ENCODE measurements at regions not wholly inside any gene's neighbourhood (a gene's known extent, or its start where the extent isn't known, plus 50 kb on each side); places are given as distances from the start of the nearest gene placed in this dataset.

- 60% methylated on average over 6 of the region's 6 CpGs; no CpG with 5 or more reads in 1 of the 2 donors for WGBS, 2 donors
- H3K36me3 ChIP-seq, result no peaks in the 10 kb centered on the region
- no peak overlapping the region for H3K27ac ChIP-seq
- H3K4me3 ChIP-seq, result no peak overlapping the region
- H3K27me3 ChIP-seq, result no peaks in the 10 kb centered on the region
- no peak for TF ChIP-seq EP300 (IDR thresholded peaks at IDR 0.05)
- TF ChIP-seq POLR2AphosphoS5 (IDR thresholded peaks at IDR 0.05), result no peak
- no peak for TF ChIP-seq CTCF (IDR thresholded peaks at IDR 0.05)
- no peak for TF ChIP-seq POLR2A (IDR thresholded peaks at IDR 0.05)
- DNase-seq (no peak), ATAC-seq (ENCODE audit: low FRiP score in 2 of 2) (no peak)
- no peaks in the 10 kb centered on the region for H3K9me3 ChIP-seq
- H3K4me1 ChIP-seq, result no peaks in the 10 kb centered on the region
Observed at GRCh38 chr3:162892921-162893793, 1396.5 kb downstream of the OTOL1 start.

- Histone ChIP-seq H3K4me3 (no peak overlapping the region), H3K4me1 (no peaks in the 10 kb centered on the region), H3K9me3 (no peaks in the 10 kb centered on the region), H3K36me3 (no peaks in the 10 kb centered on the region), H3K27me3 (no peaks in the 10 kb centered on the region), H3K27ac (no peak overlapping the region)
- ATAC-seq (ENCODE audit: low FRiP score in 2 of 2) (no peak), DNase-seq (no peak)
- TF ChIP-seq CTCF (IDR thresholded peaks at IDR 0.05), result no peak
- TF ChIP-seq POLR2A (IDR thresholded peaks at IDR 0.05), result no peak
- no peak for TF ChIP-seq EP300 (IDR thresholded peaks at IDR 0.05)
- no peak for TF ChIP-seq POLR2AphosphoS5 (IDR thresholded peaks at IDR 0.05)
Observed at GRCh38 chr3:162897291-162897690, 1400.7 kb downstream of the OTOL1 start.

GRCh38 chr3:162932503-162932902, 1435.9 kb downstream of the OTOL1 start:
- H3K4me1 ChIP-seq, result no peaks in the 10 kb centered on the region
- DNase-seq (no peak), ATAC-seq (ENCODE audit: low FRiP score in 2 of 2) (no peak)
- no peak overlapping the region for H3K27ac ChIP-seq
- H3K9me3 ChIP-seq, result no peaks in the 10 kb centered on the region
- TF ChIP-seq CTCF (IDR thresholded peaks at IDR 0.05) (no peak), POLR2AphosphoS5 (IDR thresholded peaks at IDR 0.05) (no peak), POLR2A (IDR thresholded peaks at IDR 0.05) (no peak), EP300 (IDR thresholded peaks at IDR 0.05) (no peak)
- 65 to 67% methylated on average over 2 of the region's 2 CpGs for WGBS, 2 donors
- H3K4me3 ChIP-seq, result no peak overlapping the region
- no peaks in the 10 kb centered on the region for H3K27me3 ChIP-seq
- no peaks in the 10 kb centered on the region for H3K36me3 ChIP-seq

- no peak overlapping the region for H3K4me3 ChIP-seq
- no peaks in the 10 kb centered on the region for H3K27me3 ChIP-seq
- 60 to 64% methylated on average over 2 of the region's 2 CpGs for WGBS, 2 donors
- no peaks in the 10 kb centered on the region for H3K4me1 ChIP-seq
- no peaks in the 10 kb centered on the region for H3K36me3 ChIP-seq
- H3K27ac ChIP-seq, result no peak overlapping the region
- no peak for TF ChIP-seq POLR2AphosphoS5 (IDR thresholded peaks at IDR 0.05)
- no peak for TF ChIP-seq CTCF (IDR thresholded peaks at IDR 0.05)
- TF ChIP-seq EP300 (IDR thresholded peaks at IDR 0.05), result no peak
- no peak for TF ChIP-seq POLR2A (IDR thresholded peaks at IDR 0.05)
- DNase-seq, result no peak
- no peaks in the 10 kb centered on the region for H3K9me3 ChIP-seq
- ATAC-seq (ENCODE audit: low FRiP score in 2 of 2), result no peak
Observed at GRCh38 chr3:162933656-162934055, 1437.0 kb downstream of the OTOL1 start.

DNA sequence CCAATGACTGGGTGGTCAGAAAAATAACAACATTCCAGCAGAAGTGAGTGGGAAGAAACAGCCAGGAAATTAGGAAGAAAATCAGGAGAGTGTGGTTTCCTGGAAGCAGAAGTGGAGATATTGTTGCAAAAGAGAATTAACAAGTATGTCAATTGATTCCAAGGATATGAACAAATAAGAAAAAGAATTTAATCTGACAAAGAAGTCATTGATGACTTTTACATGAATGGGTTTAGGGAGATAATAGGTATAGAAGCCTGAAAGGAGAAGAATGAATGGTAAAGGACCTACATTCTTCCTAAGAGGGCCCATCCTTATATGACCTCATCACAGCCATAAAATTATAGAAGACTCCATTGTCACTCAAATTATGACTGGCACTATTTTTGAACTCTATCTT, 1440.1 kb downstream of the OTOL1 start:
- no peak overlapping the region for H3K4me3 ChIP-seq
- H3K4me1 ChIP-seq, result no peaks in the 10 kb centered on the region
- no peaks in the 10 kb centered on the region for H3K9me3 ChIP-seq
- H3K36me3 ChIP-seq, result no peaks in the 10 kb centered on the region
- H3K27ac ChIP-seq, result no peak overlapping the region
- DNase-seq (no peak), ATAC-seq (ENCODE audit: low FRiP score in 2 of 2) (no peak)
- TF ChIP-seq POLR2AphosphoS5 (IDR thresholded peaks at IDR 0.05), result no peak
- no peak for TF ChIP-seq CTCF (IDR thresholded peaks at IDR 0.05)
- TF ChIP-seq EP300 (IDR thresholded peaks at IDR 0.05), result no peak
- TF ChIP-seq POLR2A (IDR thresholded peaks at IDR 0.05), result no peak
- H3K27me3 ChIP-seq, result no peaks in the 10 kb centered on the region

All from upper lobe of left lung (tissue), 6 donors.